ELR (cell line): ENCODE measurements at regions not wholly inside any gene's neighbourhood (a gene's known extent, or its start where the extent isn't known, plus 50 kb on each side); places are given as distances from the start of the nearest gene placed in this dataset.
"Not testable (repeated sequence)": the region's sequence is repeated elsewhere in the genome, so short reads cannot be mapped to it uniquely, and the experiment has no call there.

ENCODE experiments used
- DNase-seq: peaks from one replicate; pipeline ENCODE4 v3.0.0-alpha.2; 2015; ENCODE audit warnings: low read depth

GRCh38 chrX:87941841-87942240 lies 424.2 kb downstream of the KLHL4 start:
- DNase-seq: no peak

GRCh38 chrX:87961471-87961870 lies 443.9 kb downstream of the KLHL4 start:
- no peak for DNase-seq

- DNase-seq: no peak
Measured at GRCh38 chrX:87968118-87968517, 450.5 kb downstream of the KLHL4 start.

- not testable (repeated sequence) for DNase-seq
Measured at GRCh38 chrX:87972121-87972520, 454.5 kb downstream of the KLHL4 start.

GRCh38 chrX:87975365-87975764 lies 457.8 kb downstream of the KLHL4 start:
- DNase-seq: no peak

- DNase-seq: not testable (repeated sequence)
Measured at GRCh38 chrX:88007873-88008272, 490.3 kb downstream of the KLHL4 start.

- DNase-seq: no peak
Measured at GRCh38 chrX:88024022-88024421, 506.4 kb downstream of the KLHL4 start.

GRCh38 chrX:88072339-88073030 lies 554.9 kb downstream of the KLHL4 start:
- DNase-seq: no peak

- DNase-seq: no peak
Measured at GRCh38 chrX:88101968-88102367, 584.4 kb downstream of the KLHL4 start.

GRCh38 chrX:88135735-88136134 lies 611.3 kb upstream of the CPXCR1 start:
- DNase-seq: peak; percentile 2

GRCh38 chrX:88136328-88136727 lies 610.7 kb upstream of the CPXCR1 start:
- DNase-seq: no peak

- no peak for DNase-seq
Measured at GRCh38 chrX:88146577-88146976, 600.4 kb upstream of the CPXCR1 start.

GRCh38 chrX:88170553-88170952 lies 576.5 kb upstream of the CPXCR1 start:
- no peak for DNase-seq

GRCh38 chrX:88173932-88174440 lies 573.0 kb upstream of the CPXCR1 start:
- DNase-seq: not testable (repeated sequence)

GRCh38 chrX:88202149-88202548 lies 544.9 kb upstream of the CPXCR1 start:
- no peak for DNase-seq

- DNase-seq: no peak
Measured at GRCh38 chrX:88244066-88244465, 503.0 kb upstream of the CPXCR1 start.

GRCh38 chrX:88284844-88285243 lies 462.2 kb upstream of the CPXCR1 start:
- no peak for DNase-seq

GRCh38 chrX:88313972-88314371 lies 433.1 kb upstream of the CPXCR1 start:
- not testable (repeated sequence) for DNase-seq

- DNase-seq: no peak
Measured at GRCh38 chrX:88325634-88326033, 421.4 kb upstream of the CPXCR1 start.

- no peak for DNase-seq
Measured at GRCh38 chrX:88355252-88355651, 391.8 kb upstream of the CPXCR1 start.

GRCh38 chrX:88366314-88366713 lies 380.7 kb upstream of the CPXCR1 start:
- no peak for DNase-seq

- no peak for DNase-seq
Measured at GRCh38 chrX:88378406-88378805, 368.6 kb upstream of the CPXCR1 start.

GRCh38 chrX:88397551-88397950 lies 349.5 kb upstream of the CPXCR1 start:
- DNase-seq: no peak

GRCh38 chrX:88416002-88416401 lies 331.0 kb upstream of the CPXCR1 start:
- DNase-seq: no peak
